22Rv1 (cell line): ENCODE measurements at regions not wholly inside any gene's neighbourhood (a gene's known extent, or its start where the extent isn't known, plus 50 kb on each side); places are given as distances from the start of the nearest gene placed in this dataset.

Experiments used
- CTCF ChIP-seq: fragments of 450-650 bp; IDR thresholded peaks from 2 replicates; pipeline ENCODE4 v1.5.1; 2017; ENCODE audit warnings: mild to moderate bottlenecking
- ZFX ChIP-seq: fragments of 450-650 bp; IDR thresholded peaks from 2 replicates; pipeline ENCODE4 v1.6.1; 2017; ENCODE audit warnings: antibody characterized with exemption, borderline replicate concordance

- TF ChIP-seq CTCF (no peak), ZFX (no peak)
These were observed 186.0 kb downstream of the KIF20B start for GRCh38 chr10:89887406-89887805.
